Duodenal mucosa (tissue), 2 donors: ENCODE measurements at regions not wholly inside any gene's neighbourhood (a gene's known extent, or its start where the extent isn't known, plus 50 kb on each side); places are given as distances from the start of the nearest gene placed in this dataset.

Experiments used
- H3K27ac ChIP-seq: one replicate; pipeline ENCODE4 v1.7.0; 2013; ENCODE audit warnings: low read depth, low read length
- H3K27me3 ChIP-seq, 2 donors: one replicate each; pipeline ENCODE4 v1.7.0; 2013; ENCODE audit warnings: low read length in 2 of 2, control low read depth in 1 of 2; ENCODE audit not compliant: insufficient read depth in 2 of 2, control insufficient read depth in 1 of 2
- H3K36me3 ChIP-seq, 2 donors: one replicate each; pipeline ENCODE4 v1.7.0; 2013; ENCODE audit warnings: low read length in 2 of 2, control low read depth in 1 of 2; ENCODE audit not compliant: insufficient read depth in 2 of 2, control insufficient read depth in 1 of 2
- H3K4me1 ChIP-seq, 2 donors: one replicate each; pipeline ENCODE4 v1.7.0; 2013; ENCODE audit warnings: low read length in 2 of 2, control low read depth in 1 of 2; ENCODE audit not compliant: insufficient read depth in 2 of 2, control insufficient read depth in 1 of 2
- H3K4me3 ChIP-seq, 2 donors: one replicate each; pipeline ENCODE4 v1.7.0; 2013; ENCODE audit warnings: low read length in 2 of 2, low read depth in 1 of 2
- H3K9ac ChIP-seq, 2 donors: one replicate each; pipeline ENCODE4 v1.7.0; 2013; ENCODE audit warnings: low read length in 2 of 2, low read depth in 1 of 2
- H3K9me3 ChIP-seq, 2 donors: one replicate each; pipeline ENCODE4 v1.7.0; 2013; ENCODE audit warnings: low read length in 2 of 2, control low read depth in 1 of 2; ENCODE audit not compliant: control insufficient read depth in 1 of 2

DNA sequence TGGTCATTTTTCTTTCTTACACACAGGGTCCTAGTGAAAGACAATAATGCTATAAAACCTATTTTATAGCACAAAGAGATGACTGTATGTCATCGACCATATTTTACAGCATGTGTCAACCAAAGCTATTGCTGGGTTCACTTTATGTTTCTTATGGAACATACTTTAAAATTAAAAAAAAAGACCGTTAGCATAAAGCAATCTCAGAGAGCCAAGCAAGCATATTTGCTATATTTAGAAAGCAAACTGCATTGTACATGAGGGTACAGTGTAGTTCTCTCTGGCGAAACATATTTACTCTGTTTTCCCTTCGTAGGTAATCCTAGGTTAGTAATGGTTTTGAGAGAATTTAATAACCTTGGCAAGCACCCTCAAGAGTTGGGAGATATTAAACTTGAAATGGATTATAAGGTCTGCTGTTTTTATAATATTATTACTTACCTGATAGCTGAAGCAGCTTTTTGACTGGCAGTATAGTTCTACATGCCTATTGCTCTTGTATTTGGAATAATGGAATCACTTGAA lies 244.2 kb upstream of the POM121L12 start:
- peaks cover 2 to 4% of the 10 kb centered on the region in 2 donors for H3K9me3 ChIP-seq
- H3K27ac ChIP-seq, result no peak overlapping the region
- no peak overlapping the region for H3K4me3 ChIP-seq
- no peaks in the 10 kb centered on the region for H3K4me1 ChIP-seq
- H3K9ac ChIP-seq, result no peak overlapping the region
- no peaks in the 10 kb centered on the region for H3K36me3 ChIP-seq
- H3K27me3 ChIP-seq, result no peaks in the 10 kb centered on the region

GRCh38 chr7:52786174-52786573 lies 249.3 kb upstream of the POM121L12 start:
- no peaks in the 10 kb centered on the region for H3K27me3 ChIP-seq
- H3K9ac ChIP-seq, result no peak overlapping the region
- peaks cover 0 to 4% of the 10 kb centered on the region in 2 donors for H3K9me3 ChIP-seq
- no peak overlapping the region for H3K27ac ChIP-seq
- H3K36me3 ChIP-seq, result no peaks in the 10 kb centered on the region
- no peak overlapping the region for H3K4me3 ChIP-seq
- no peaks in the 10 kb centered on the region for H3K4me1 ChIP-seq

GRCh38 chr7:52782348-52782747 lies 253.1 kb upstream of the POM121L12 start:
- Histone ChIP-seq H3K9me3 (peaks cover 5 to 6% of the 10 kb centered on the region in 2 donors), H3K27me3 (no peaks in the 10 kb centered on the region), H3K4me1 (no peaks in the 10 kb centered on the region)

DNA sequence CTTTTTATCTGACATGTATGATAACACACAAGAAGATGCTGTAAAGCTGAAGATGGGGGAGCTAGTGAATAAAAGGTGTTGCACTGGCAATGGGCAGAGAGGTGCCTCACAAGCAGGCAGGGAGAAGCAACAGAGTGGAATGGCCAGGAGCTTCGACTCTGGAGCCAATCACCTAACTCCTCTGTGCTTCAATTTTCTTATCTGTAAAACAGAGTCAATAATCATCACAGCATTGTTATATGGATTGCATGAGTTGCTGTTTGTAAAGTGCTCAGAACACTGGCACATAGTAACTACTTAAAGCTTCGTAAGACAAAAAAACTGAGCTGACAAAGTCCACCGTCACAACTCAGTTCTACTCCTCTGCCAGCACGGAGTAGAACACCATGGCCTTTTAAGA lies 254.2 kb upstream of the POM121L12 start:
- Histone ChIP-seq H3K36me3 (no peaks in the 10 kb centered on the region), H3K27me3 (no peaks in the 10 kb centered on the region), H3K4me1 (no peaks in the 10 kb centered on the region), H3K4me3 (no peak overlapping the region), H3K27ac (no peak overlapping the region), H3K9me3 (peaks cover 5 to 6% of the 10 kb centered on the region in 2 donors), H3K9ac (no peak overlapping the region)

More at GRCh38 chr7:52782348-52782747, 253.1 kb upstream of the POM121L12 start:
- H3K36me3 ChIP-seq, result no peaks in the 10 kb centered on the region
- H3K9ac ChIP-seq, result no peak overlapping the region
- H3K4me3 ChIP-seq, result no peak overlapping the region
- H3K27ac ChIP-seq, result no peak overlapping the region

DNA sequence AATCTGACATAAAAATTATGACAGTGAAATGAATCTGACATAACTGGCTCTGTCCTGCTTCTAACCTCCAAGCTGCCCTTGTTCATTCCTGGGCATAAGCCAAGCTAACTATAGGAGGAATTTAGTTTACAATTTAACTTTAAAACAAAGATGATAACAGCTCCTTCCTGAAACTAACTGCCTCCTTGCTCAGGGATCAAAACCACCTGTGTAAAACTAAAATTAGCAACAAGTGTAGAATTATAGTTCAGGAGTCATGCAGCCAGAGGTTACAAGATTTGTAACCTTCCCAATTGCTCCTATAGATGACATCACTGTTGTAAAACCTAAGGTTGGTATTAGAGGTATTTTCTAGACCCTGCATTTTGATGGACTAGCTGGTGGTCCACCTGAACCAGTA lies 256.4 kb upstream of the POM121L12 start:
- Histone ChIP-seq H3K4me1 (no peaks in the 10 kb centered on the region), H3K9me3 (peaks cover 5 to 6% of the 10 kb centered on the region in 2 donors), H3K27me3 (no peaks in the 10 kb centered on the region), H3K9ac (no peak overlapping the region), H3K36me3 (no peaks in the 10 kb centered on the region), H3K27ac (no peak overlapping the region), H3K4me3 (no peak overlapping the region)

GRCh38 chr7:52777051-52777822 lies 258.2 kb upstream of the POM121L12 start:
- H3K27me3 ChIP-seq, result no peaks in the 10 kb centered on the region
- no peak overlapping the region for H3K4me3 ChIP-seq
- H3K9me3 ChIP-seq, result peaks cover 5 to 6% of the 10 kb centered on the region in 2 donors
- no peaks in the 10 kb centered on the region for H3K4me1 ChIP-seq
- no peak overlapping the region for H3K27ac ChIP-seq
- H3K9ac ChIP-seq, result no peak overlapping the region
- H3K36me3 ChIP-seq, result no peaks in the 10 kb centered on the region

DNA sequence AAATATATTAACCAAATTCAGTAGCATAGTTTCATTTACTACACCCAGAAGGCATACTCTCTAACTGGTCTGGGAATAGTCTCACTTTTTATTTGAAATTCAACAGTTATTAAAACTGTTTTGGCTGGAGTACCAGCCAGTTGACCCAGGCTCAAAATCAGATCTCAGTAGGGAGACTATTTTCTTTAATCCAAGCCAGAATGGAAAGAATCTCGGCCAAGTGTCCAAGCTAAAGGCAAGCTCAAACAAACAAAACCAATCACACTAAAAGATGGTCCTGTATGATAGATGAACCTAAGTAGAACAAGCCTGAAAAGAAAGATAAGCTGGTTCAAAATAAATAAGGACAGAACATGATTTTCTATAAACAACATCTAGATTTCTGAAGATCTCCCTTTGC lies 259.6 kb upstream of the POM121L12 start:
- H3K4me3 ChIP-seq, result no peak overlapping the region

DNA sequence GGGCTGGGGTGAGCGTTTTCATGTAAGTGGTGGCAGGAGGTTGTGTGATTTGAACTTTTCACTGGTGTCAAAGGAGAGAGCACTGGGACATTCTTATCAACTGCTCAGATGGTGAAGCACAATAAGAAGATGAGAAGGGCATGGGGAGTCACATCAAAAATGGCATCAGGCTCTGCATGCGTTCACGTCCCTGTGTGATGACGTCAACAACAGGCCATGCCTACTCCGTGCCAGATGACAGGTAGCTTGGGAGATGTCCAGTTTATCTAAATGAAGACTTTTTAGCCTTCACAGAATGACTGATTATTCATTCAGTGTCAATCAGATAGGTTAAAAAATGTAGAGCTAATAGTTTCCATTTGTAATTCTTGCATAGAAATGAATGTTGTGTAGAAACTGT lies 264.3 kb upstream of the POM121L12 start:
- Histone ChIP-seq H3K36me3 (no peaks in the 10 kb centered on the region), H3K27ac (no peak overlapping the region), H3K4me1 (no peaks in the 10 kb centered on the region), H3K9me3 (no peaks in the 10 kb centered on the region), H3K27me3 (no peaks in the 10 kb centered on the region), H3K4me3 (no peak overlapping the region), H3K9ac (no peak overlapping the region)

More for the DNA sequence above, 259.6 kb upstream of the POM121L12 start:
- H3K27ac ChIP-seq, result no peak overlapping the region
- H3K36me3 ChIP-seq, result no peaks in the 10 kb centered on the region
- H3K4me1 ChIP-seq, result no peaks in the 10 kb centered on the region
- H3K27me3 ChIP-seq, result no peaks in the 10 kb centered on the region
- H3K9ac ChIP-seq, result no peak overlapping the region
- peaks cover 5 to 6% of the 10 kb centered on the region in 2 donors for H3K9me3 ChIP-seq

DNA sequence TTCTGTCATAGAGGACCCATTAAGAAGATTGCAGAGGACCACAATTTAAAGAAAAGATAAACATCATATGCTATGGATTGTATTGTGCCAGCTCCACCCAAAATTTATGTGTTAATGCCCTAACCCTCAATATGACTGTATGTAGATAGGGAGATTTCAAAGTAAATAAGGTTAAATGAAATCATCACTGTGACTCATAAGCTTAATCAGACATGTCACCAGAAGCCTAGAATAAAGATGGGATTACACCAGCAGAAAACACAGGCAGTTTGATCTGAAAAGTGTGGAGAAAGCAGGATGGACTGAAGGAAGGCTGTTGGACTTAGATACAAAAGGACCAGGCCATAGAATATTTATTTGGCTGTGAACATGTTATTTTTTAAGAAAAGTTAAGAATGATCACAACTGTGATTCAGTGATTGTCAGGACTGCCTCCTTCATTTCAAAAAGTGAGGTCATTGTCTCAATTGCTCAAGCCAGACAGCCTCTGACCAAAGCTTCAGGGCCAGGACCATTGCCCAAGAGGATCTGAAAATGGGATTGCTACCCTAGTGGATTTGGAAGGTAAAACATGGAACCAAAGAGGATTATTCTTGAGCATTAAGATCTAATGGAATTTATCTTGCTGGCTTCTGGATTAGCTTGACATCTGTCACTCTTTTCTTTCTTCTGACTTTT lies 270.8 kb upstream of the POM121L12 start:
- H3K4me1 ChIP-seq, result no peaks in the 10 kb centered on the region
- no peak overlapping the region for H3K4me3 ChIP-seq
- no peaks in the 10 kb centered on the region for H3K27me3 ChIP-seq
- no peaks in the 10 kb centered on the region for H3K36me3 ChIP-seq
- H3K27ac ChIP-seq, result no peak overlapping the region
- H3K9me3 ChIP-seq, result peaks cover 0 to 4% of the 10 kb centered on the region in 2 donors
- no peak overlapping the region for H3K9ac ChIP-seq

GRCh38 chr7:52758356-52758755 lies 277.1 kb upstream of the POM121L12 start:
- Histone ChIP-seq H3K9me3 (peaks cover 0 to 4% of the 10 kb centered on the region in 2 donors), H3K4me3 (no peak overlapping the region), H3K27me3 (no peaks in the 10 kb centered on the region), H3K4me1 (no peaks in the 10 kb centered on the region), H3K27ac (no peak overlapping the region), H3K36me3 (no peaks in the 10 kb centered on the region), H3K9ac (no peak overlapping the region)
